MM.1S (cell line): ENCODE measurements at regions not wholly inside any gene's neighbourhood (a gene's known extent, or its start where the extent isn't known, plus 50 kb on each side); places are given as distances from the start of the nearest gene placed in this dataset.

Source experiments
- EZH2phosphoT487 ChIP-seq: fragments of 300-600 bp; sonication (generic); IDR thresholded peaks from 2 replicates; pipeline ENCODE4 v1.6.1; 2018; ENCODE audit warnings: antibody characterized with exemption, low read length
- TF ChIP-seq, protein P1 (sequence below): fragments of 300-600 bp; sonication (generic); IDR thresholded peaks from 2 replicates; pipeline ENCODE4 v1.5.1; 2016; ENCODE audit warnings: antibody characterized with exemption, low read length, mixed read lengths

DNA sequence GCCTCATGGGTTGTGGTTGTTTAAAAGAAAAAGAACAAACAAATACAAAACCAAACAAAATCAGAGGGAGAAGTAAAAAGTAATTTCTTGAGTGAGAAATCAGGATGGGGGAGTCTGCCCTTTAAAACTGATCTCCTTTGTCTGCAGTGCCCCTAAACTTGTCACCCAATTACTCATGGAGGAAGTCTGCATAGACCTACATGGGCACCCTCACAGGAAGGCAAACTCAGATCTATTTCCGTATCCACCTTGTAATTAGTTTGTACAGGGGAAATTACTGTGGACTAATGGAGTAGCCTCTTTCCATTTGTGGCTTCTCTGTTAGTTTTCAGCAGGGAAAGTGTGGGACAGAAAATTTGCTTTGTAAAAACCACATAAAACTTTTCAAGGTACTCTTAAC, 600.4 kb downstream of the ADGRL2 start:
- TF ChIP-seq, protein P1, sequence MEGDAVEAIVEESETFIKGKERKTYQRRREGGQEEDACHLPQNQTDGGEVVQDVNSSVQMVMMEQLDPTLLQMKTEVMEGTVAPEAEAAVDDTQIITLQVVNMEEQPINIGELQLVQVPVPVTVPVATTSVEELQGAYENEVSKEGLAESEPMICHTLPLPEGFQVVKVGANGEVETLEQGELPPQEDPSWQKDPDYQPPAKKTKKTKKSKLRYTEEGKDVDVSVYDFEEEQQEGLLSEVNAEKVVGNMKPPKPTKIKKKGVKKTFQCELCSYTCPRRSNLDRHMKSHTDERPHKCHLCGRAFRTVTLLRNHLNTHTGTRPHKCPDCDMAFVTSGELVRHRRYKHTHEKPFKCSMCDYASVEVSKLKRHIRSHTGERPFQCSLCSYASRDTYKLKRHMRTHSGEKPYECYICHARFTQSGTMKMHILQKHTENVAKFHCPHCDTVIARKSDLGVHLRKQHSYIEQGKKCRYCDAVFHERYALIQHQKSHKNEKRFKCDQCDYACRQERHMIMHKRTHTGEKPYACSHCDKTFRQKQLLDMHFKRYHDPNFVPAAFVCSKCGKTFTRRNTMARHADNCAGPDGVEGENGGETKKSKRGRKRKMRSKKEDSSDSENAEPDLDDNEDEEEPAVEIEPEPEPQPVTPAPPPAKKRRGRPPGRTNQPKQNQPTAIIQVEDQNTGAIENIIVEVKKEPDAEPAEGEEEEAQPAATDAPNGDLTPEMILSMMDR = no peak
- TF ChIP-seq EZH2phosphoT487 = no peak
